Right lobe of liver (tissue), 6 donors: ENCODE measurements at regions not wholly inside any gene's neighbourhood (a gene's known extent, or its start where the extent isn't known, plus 50 kb on each side); places are given as distances from the start of the nearest gene placed in this dataset.

Source experiments
- ATAC-seq, 4 donors: fragments of 200-7000 bp; cut with Tn5 transposase; one replicate each; pipeline ENCODE4 v1.9.1; 2020; ENCODE audit warnings: mild to moderate bottlenecking in 4 of 4, moderate library complexity in 4 of 4
- DNase-seq, 3 donors: peaks; one replicate each; pipeline ENCODE4 v3.0.0-alpha.2; 2020
- H3K27ac ChIP-seq, 3 donors: fragments of 200-600 bp; one replicate each; pipeline ENCODE4 v1.8.0; 2022
- H3K27me3 ChIP-seq, 2 donors: fragments of 200-600 bp; one replicate each; pipeline ENCODE4 v1.8.0; 2022
- H3K36me3 ChIP-seq, 4 donors: fragments of 200-600 bp; sonication (generic) in 1 of 4; one replicate each; pipeline versions ENCODE4 v1.5.1 to v1.8.0; 2017 to 2022; ENCODE audit warnings: control low read depth in 1 of 4
- H3K4me1 ChIP-seq, 4 donors: fragments of 200-600 bp; sonication (generic) in 1 of 4; one replicate each; pipeline versions ENCODE4 v1.5.1 to v1.8.0; 2017 to 2022; ENCODE audit warnings: control low read depth in 1 of 4
- H3K4me3 ChIP-seq, 3 donors: fragments of 200-600 bp; one replicate each; pipeline ENCODE4 v1.8.0; 2022
- H3K9me3 ChIP-seq, 4 donors: fragments of 200-600 bp; sonication (generic) in 1 of 4; one replicate each; pipeline versions ENCODE4 v1.5.1 to v1.8.0; 2017 to 2022; ENCODE audit warnings: control low read depth in 1 of 4
- POLR2A ChIP-seq: fragments of 450-650 bp; IDR thresholded peaks from one replicate; pipeline ENCODE4 v1.6.1; 2017; ENCODE audit warnings: antibody characterized with exemption, mild to moderate bottlenecking
- WGBS: methylation state at CpG from one replicate; pipeline ENCODE4 v1.1.6; 2018; ENCODE audit warnings: low coverage, low lambda C conversion rate; ENCODE audit not compliant: insufficient coverage; ENCODE audit errors: missing lambda C conversion rate; 5-methylcytosine and 5-hydroxymethylcytosine counted together
- intact Hi-C, 2 donors: fragments of 100-400 bp; cut with DNase I; formaldehyde crosslinking; loops; one replicate each; pipeline versions ENCODE4 v1.11.2 to v1.14.1; 2022
- TF ChIP-seq, protein P1 (sequence below), 4 donors: fragments of 200-600 bp in 3 of 4; fragments of 450-650 bp in 1 of 4; IDR thresholded peaks; one replicate each; pipeline versions ENCODE4 v1.5.1 to v1.8.0; 2016 to 2022; ENCODE audit warnings: antibody characterized with exemption in 4 of 4, mild to moderate bottlenecking in 2 of 4
- donor health status: DM: no; HTN: yes; CAD: no.
- donor health status: DM: no; HTN: no; CAD: no.
- donor health status: DM: no; HTN: no; CAD: no.
- donor health status: DM: no; HTN: yes; CAD: no.
- donor health status: DM: no; HTN: yes; CAD: no.

DNA sequence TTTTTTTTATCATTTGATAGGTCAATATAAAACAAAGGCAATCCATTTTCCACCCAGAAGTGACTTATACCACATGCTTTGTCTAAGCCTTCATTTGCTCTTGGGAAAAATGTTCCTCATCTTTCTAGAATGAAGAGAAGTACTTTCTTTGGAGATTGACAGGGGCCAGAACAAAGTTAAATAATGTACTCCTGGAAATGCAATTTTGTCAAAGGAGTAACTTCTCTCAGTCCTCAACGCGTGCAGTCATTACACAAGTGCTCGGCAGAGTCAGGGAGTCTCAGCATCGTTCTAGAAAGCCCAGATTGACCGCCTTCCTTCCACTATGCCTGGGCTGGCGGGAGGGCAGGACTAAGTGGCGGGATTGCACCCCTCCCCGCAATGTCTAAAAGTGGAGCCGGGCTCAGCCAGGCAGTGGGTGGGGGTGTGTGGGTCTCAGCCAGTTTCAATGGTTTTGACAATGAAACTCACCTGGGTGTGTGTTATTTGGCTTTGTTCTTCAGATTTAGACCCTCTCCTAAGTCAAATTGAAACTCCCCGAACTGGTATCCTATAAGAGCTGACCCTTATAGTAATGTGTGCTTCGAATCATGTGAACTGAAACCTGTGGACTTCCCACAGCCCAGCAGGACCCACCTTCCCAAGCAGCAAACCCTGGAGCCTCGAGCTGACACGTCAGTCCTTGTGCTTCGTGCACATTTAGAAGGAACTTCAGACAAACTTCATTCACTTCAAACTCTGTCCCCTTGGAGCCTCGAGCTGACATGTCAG lies 63.2 kb upstream of the DUSP22 start:
- no peak overlapping the region for H3K4me3 ChIP-seq
- H3K9me3 ChIP-seq: no peaks in the 10 kb centered on the region
- H3K36me3 ChIP-seq: no peaks in the 10 kb centered on the region
- H3K4me1 ChIP-seq: no peaks in the 10 kb centered on the region
- 88% methylated on average over 7 of the region's 15 CpGs for WGBS
- H3K27ac ChIP-seq: no peak overlapping the region
- H3K27me3 ChIP-seq: no peaks in the 10 kb centered on the region
- ATAC-seq (no peak), DNase-seq (no peak)
- intact Hi-C loops: no loop called here
- TF ChIP-seq POLR2A: no peak
- TF ChIP-seq, protein P1, sequence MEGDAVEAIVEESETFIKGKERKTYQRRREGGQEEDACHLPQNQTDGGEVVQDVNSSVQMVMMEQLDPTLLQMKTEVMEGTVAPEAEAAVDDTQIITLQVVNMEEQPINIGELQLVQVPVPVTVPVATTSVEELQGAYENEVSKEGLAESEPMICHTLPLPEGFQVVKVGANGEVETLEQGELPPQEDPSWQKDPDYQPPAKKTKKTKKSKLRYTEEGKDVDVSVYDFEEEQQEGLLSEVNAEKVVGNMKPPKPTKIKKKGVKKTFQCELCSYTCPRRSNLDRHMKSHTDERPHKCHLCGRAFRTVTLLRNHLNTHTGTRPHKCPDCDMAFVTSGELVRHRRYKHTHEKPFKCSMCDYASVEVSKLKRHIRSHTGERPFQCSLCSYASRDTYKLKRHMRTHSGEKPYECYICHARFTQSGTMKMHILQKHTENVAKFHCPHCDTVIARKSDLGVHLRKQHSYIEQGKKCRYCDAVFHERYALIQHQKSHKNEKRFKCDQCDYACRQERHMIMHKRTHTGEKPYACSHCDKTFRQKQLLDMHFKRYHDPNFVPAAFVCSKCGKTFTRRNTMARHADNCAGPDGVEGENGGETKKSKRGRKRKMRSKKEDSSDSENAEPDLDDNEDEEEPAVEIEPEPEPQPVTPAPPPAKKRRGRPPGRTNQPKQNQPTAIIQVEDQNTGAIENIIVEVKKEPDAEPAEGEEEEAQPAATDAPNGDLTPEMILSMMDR (IDR thresholded peaks at IDR 0.05): no peak

DNA sequence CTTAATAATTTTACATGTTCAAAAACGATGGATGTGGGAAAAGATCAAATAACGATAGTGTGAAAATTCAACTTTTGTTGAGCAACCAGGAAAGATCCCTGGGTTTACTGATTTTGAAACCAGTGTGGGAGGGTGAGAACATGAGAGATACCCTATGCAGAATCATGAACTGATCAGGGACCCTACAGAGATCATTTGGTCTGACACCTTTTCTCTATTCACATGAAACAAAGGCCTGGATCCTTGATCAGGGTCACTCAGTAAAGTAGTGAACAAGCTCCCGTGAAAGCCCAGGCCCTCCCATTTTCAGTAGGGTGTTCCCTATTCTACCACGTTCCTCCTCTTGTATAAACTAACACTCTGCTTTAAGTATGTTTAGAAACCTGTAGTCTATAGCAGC lies 60.5 kb upstream of the DUSP22 start:
- Histone ChIP-seq H3K4me1 (no peaks in the 10 kb centered on the region), H3K27me3 (no peaks in the 10 kb centered on the region), H3K4me3 (no peak overlapping the region), H3K9me3 (no peaks in the 10 kb centered on the region), H3K36me3 (no peaks in the 10 kb centered on the region), H3K27ac (no peak overlapping the region)
- intact Hi-C loops: no loop called here
- DNase-seq (no peak), ATAC-seq (no peak)
- no peak for TF ChIP-seq POLR2A
- TF ChIP-seq, protein P1 (IDR thresholded peaks at IDR 0.05): no peak
- WGBS: 80% methylated on average over 4 of the region's 4 CpGs

DNA sequence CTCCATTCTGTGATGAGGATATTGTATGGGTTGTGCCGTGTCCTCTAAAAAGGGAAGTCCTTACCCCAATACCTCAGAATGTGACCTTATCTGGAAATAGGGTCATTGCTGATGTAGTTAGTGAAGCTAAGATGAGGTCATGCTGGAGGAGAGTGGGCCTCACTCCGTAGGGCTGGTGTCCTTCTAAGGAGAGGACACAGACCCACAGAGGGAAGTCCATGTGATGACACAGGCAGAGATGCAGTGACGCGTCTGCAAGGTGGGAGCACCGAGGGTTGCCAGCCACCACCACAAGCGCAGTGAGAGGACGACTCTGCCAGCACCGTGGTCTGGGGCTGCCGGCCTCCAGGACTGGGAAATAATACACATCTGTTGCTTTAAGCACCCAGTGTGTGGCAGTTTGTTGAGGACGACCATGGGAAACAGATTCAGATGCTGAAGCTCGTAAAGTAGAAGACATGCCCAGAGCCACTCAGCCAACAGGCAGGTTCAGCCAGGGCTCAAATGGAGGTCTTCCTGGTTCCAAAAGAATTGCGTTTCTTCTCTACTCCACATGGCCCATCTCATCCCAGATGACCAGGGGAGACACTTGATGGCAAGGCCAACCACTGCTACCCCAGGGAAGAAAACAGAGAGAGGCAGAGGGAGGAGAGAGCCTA lies 59.2 kb upstream of the DUSP22 start:
- 100% methylated on average over 1 of the region's 12 CpGs for WGBS

DNA sequence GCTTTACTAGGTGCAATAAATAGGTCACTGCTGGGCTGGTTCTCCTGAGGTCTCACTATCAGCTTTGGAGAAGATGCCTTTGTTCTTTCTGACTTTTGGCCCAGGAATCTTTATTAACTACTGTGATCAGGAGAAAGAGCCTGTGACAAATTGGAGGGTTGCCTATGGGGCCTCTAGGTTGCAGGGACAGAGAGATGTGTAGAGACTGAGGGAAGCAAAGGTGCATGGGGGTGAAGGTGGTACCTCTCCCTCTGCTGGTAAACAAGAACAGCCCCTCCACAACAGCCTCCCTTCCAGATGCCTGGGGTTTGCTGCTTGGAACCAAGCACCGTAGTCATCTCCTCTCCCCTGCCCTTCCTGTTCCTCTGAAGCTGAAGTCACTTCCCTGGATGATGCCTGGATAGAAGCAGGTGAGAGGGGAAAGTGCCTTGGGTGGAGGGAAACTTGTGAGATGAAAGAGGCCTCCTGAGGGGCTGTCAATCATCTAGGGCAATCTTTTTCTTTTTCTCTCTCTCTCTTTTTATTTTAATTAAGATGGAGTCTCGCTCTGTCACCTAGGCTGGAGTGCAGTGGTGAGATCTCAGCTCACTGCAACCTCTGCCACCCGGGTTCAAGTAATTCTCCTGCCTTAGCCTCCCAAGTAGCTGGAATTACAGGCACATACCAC lies 57.4 kb upstream of the DUSP22 start:
- Histone ChIP-seq H3K27me3 (no peaks in the 10 kb centered on the region), H3K9me3 (no peaks in the 10 kb centered on the region), H3K36me3 (no peaks in the 10 kb centered on the region), H3K4me3 (no peak overlapping the region), H3K4me1 (no peaks in the 10 kb centered on the region), H3K27ac (no peak overlapping the region)
- DNase-seq: no peak
- ATAC-seq: no peak
- no peak for TF ChIP-seq POLR2A
- TF ChIP-seq, protein P1 (IDR thresholded peaks at IDR 0.05): no peak
- intact Hi-C loops: no loop called here
- no CpG with 5 or more reads among the region's 3 CpGs for WGBS

More for the DNA sequence above, 59.2 kb upstream of the DUSP22 start:
- Histone ChIP-seq H3K27ac (no peak overlapping the region), H3K36me3 (no peaks in the 10 kb centered on the region), H3K9me3 (no peaks in the 10 kb centered on the region), H3K27me3 (no peaks in the 10 kb centered on the region), H3K4me1 (no peaks in the 10 kb centered on the region), H3K4me3 (no peak overlapping the region)
- intact Hi-C loops: no loop called here
- TF ChIP-seq POLR2A: no peak
- TF ChIP-seq, protein P1 (IDR thresholded peaks at IDR 0.05): no peak
- DNase-seq (no peak), ATAC-seq (no peak)
